ENCODE measurements at regions not wholly inside any gene's neighbourhood (a gene's known extent, or its start where the extent isn't known, plus 50 kb on each side); places are given as distances from the start of the nearest gene placed in this dataset.

DNA sequence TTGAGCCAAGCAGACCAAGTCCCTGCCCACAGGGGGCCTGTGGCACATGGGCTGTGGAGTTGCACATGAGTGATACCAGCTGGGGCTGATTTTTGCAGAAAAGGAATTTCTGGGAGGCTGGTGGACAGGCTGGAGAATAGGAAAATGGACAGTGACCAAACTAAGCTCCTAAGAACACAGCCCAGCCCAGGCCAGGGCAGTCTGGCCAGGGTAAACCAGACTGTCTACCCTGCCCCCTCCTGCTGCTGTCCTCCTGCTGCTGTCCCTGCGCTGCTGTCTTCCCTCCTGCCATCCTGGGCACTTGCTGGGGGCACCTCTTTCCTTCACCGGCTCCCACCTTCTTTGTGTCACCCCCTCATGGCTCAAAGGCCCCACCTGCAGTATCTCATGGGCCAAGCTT lies 219.2 kb downstream of the ZIC5 start:
- H2AFZ ChIP-seq (ENCODE audit: insufficient read depth, low read depth, low read length, poor library complexity, severe bottlenecking) = no peak overlapping the region
- H3K4me2 ChIP-seq (replicated peaks; ENCODE audit: extremely low read depth, low read length, poor library complexity, severe bottlenecking) = no peak overlapping the region
- no peak overlapping the region for H3K4me3 ChIP-seq (replicated peaks in 1 of 3; ENCODE audit: low read depth in 2 of 3, low read length in 3 of 3)
- H3K27ac Mint-ChIP-seq = no peak overlapping the region
- intact Hi-C loops (cut with micrococcal nuclease) = no loop called here
- no peaks in the 10 kb centered on the region for H3K9me3 ChIP-seq (replicated peaks in 1 of 2; ENCODE audit: control insufficient read depth in 1 of 2, insufficient read depth in 1 of 2, low read length in 2 of 2)
- TF ChIP-seq, protein P1, sequence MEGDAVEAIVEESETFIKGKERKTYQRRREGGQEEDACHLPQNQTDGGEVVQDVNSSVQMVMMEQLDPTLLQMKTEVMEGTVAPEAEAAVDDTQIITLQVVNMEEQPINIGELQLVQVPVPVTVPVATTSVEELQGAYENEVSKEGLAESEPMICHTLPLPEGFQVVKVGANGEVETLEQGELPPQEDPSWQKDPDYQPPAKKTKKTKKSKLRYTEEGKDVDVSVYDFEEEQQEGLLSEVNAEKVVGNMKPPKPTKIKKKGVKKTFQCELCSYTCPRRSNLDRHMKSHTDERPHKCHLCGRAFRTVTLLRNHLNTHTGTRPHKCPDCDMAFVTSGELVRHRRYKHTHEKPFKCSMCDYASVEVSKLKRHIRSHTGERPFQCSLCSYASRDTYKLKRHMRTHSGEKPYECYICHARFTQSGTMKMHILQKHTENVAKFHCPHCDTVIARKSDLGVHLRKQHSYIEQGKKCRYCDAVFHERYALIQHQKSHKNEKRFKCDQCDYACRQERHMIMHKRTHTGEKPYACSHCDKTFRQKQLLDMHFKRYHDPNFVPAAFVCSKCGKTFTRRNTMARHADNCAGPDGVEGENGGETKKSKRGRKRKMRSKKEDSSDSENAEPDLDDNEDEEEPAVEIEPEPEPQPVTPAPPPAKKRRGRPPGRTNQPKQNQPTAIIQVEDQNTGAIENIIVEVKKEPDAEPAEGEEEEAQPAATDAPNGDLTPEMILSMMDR (IDR thresholded peaks at IDR 0.05) = no peak
- WGBS (ENCODE audit: insufficient coverage) = 70% methylated on average over 2 of the region's 2 CpGs
- no peaks in the 10 kb centered on the region for H3K4me1 ChIP-seq (ENCODE audit: control insufficient read depth in 1 of 2, insufficient read depth in 2 of 2, low read length in 2 of 2)
- H3K27ac ChIP-seq (ENCODE audit: low read depth in 1 of 2, low read length in 2 of 2) = no peak overlapping the region
- no peaks in the 10 kb centered on the region for H3K27me3 ChIP-seq (ENCODE audit: control insufficient read depth in 2 of 2, insufficient read depth in 2 of 2, low read length in 2 of 2)
- no peak overlapping the region for H3K9ac ChIP-seq (ENCODE audit: insufficient read depth, low read length, poor library complexity, severe bottlenecking)
- no peak for DNase-seq
- H3K36me3 ChIP-seq (replicated peaks in 1 of 2; ENCODE audit: control insufficient read depth in 1 of 2, insufficient read depth in 2 of 2, low read length in 2 of 2) = no peaks in the 10 kb centered on the region
- H3K4me3 Mint-ChIP-seq = no peak overlapping the region
- H3K27me3 Mint-ChIP-seq (ENCODE audit: low read depth in 3 of 3) = peaks cover 0 to 2% (median 0%) of the 10 kb centered on the region in 3 donors
- no peaks in the 10 kb centered on the region for H4K20me1 ChIP-seq (ENCODE audit: insufficient read depth, low read length)
- H3K79me2 ChIP-seq (ENCODE audit: insufficient read depth, low read length) = no peaks in the 10 kb centered on the region
- no peaks in the 10 kb centered on the region for H3K4me1 Mint-ChIP-seq
- H3K9me3 Mint-ChIP-seq = peaks cover 0 to 8% (median 1%) of the 10 kb centered on the region in 7 donors
- no peaks in the 10 kb centered on the region for H3K36me3 Mint-ChIP-seq

DNA sequence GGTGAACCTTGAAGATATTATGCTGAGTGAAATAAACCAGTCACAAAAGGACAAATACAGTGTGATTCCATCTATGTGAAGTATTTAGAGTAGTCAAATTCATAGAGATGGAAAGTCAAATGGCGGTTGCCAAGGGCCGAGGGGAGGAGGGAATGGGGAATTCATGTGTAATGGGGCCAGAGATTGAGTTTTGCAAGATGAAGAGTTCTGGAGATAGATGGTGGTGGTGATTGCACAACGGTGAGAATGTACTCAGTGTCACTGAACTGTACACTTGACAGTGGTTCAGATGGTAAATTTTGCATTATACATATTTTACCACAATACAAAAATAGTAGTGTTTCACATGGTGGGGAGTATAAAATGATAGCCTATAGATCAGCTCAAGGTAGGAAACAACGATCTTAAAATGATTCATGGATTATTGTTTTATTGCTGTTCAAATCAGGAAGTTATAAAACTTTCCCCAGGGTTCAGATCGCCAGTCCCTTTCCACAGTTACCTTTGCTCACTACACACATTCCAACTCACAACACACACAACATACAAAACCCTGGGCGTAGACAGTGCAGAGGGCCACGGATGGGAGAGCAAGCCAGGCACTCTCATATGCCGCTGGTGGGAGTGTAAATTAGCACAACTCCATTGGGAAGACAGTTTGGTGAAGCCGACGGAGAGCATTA lies 219.9 kb downstream of the ZIC5 start:
- H2AFZ ChIP-seq (ENCODE audit: insufficient read depth, low read depth, low read length, poor library complexity, severe bottlenecking) = no peak overlapping the region
- TF ChIP-seq, protein P1 (IDR thresholded peaks at IDR 0.05) = no peak
- H3K9me3 Mint-ChIP-seq = peaks cover 0 to 8% (median 1%) of the 10 kb centered on the region in 7 donors
- H3K4me3 ChIP-seq (replicated peaks in 1 of 3; ENCODE audit: low read depth in 2 of 3, low read length in 3 of 3) = no peak overlapping the region
- no peak overlapping the region for H3K4me3 Mint-ChIP-seq
- H3K9me3 ChIP-seq (replicated peaks in 1 of 2; ENCODE audit: control insufficient read depth in 1 of 2, insufficient read depth in 1 of 2, low read length in 2 of 2) = no peaks in the 10 kb centered on the region
- H4K20me1 ChIP-seq (ENCODE audit: insufficient read depth, low read length) = no peaks in the 10 kb centered on the region
- H3K9ac ChIP-seq (ENCODE audit: insufficient read depth, low read length, poor library complexity, severe bottlenecking) = no peak overlapping the region
- no peaks in the 10 kb centered on the region for H3K4me1 ChIP-seq (ENCODE audit: control insufficient read depth in 1 of 2, insufficient read depth in 2 of 2, low read length in 2 of 2)
- no peak overlapping the region for H3K4me2 ChIP-seq (replicated peaks; ENCODE audit: extremely low read depth, low read length, poor library complexity, severe bottlenecking)
- H3K4me1 Mint-ChIP-seq = no peaks in the 10 kb centered on the region
- H3K36me3 ChIP-seq (replicated peaks in 1 of 2; ENCODE audit: control insufficient read depth in 1 of 2, insufficient read depth in 2 of 2, low read length in 2 of 2) = no peaks in the 10 kb centered on the region
- 93% methylated on average over 7 of the region's 10 CpGs for WGBS (ENCODE audit: insufficient coverage)
- H3K79me2 ChIP-seq (ENCODE audit: insufficient read depth, low read length) = no peaks in the 10 kb centered on the region
- no peaks in the 10 kb centered on the region for H3K27me3 ChIP-seq (ENCODE audit: control insufficient read depth in 2 of 2, insufficient read depth in 2 of 2, low read length in 2 of 2)
- DNase-seq = no peak
- H3K27ac ChIP-seq (ENCODE audit: low read depth in 1 of 2, low read length in 2 of 2) = no peak overlapping the region
- H3K27ac Mint-ChIP-seq = no peak overlapping the region
- no peaks in the 10 kb centered on the region for H3K36me3 Mint-ChIP-seq
- intact Hi-C loops (cut with micrococcal nuclease) = no loop called here
- H3K27me3 Mint-ChIP-seq (ENCODE audit: low read depth in 3 of 3) = peaks cover 0 to 2% (median 0%) of the 10 kb centered on the region in 3 donors
